ENCODE measurements at regions not wholly inside any gene's neighbourhood (a gene's known extent, or its start where the extent isn't known, plus 50 kb on each side); places are given as distances from the start of the nearest gene placed in this dataset.
"Not testable (repeated sequence)": the region's sequence is repeated elsewhere in the genome, so short reads cannot be mapped to it uniquely, and the experiment has no call there.

GRCh38 chr5:130955041-130955440, 210.0 kb downstream of the HINT1 start:
- no peaks in the 10 kb centered on the region for H3K9me3 ChIP-seq (ENCODE audit: control insufficient read depth, insufficient read depth, low read length)
- H3K4me1 ChIP-seq (ENCODE audit: insufficient read depth, low read length): no peaks in the 10 kb centered on the region
- H3K36me3 ChIP-seq (ENCODE audit: insufficient read depth, low read length): no peaks in the 10 kb centered on the region
- H3K9ac ChIP-seq (ENCODE audit: low read depth, low read length): no peak overlapping the region

- H3K4me1 ChIP-seq (ENCODE audit: insufficient read depth, low read length): no peaks in the 10 kb centered on the region
- H3K36me3 ChIP-seq (ENCODE audit: insufficient read depth, low read length): no peaks in the 10 kb centered on the region
- H3K9me3 ChIP-seq (ENCODE audit: control insufficient read depth, insufficient read depth, low read length): no peaks in the 10 kb centered on the region
- H3K9ac ChIP-seq (ENCODE audit: low read depth, low read length): no peak overlapping the region
Measured at GRCh38 chr5:130954336-130954735, 210.7 kb downstream of the HINT1 start.

- Histone ChIP-seq H3K4me1 (ENCODE audit: insufficient read depth, low read length) (peaks cover 6% of the 10 kb centered on the region), H3K9ac (ENCODE audit: low read depth, low read length) (no peak overlapping the region), H3K36me3 (ENCODE audit: insufficient read depth, low read length) (no peaks in the 10 kb centered on the region), H3K9me3 (ENCODE audit: control insufficient read depth, insufficient read depth, low read length) (no peaks in the 10 kb centered on the region)
Measured at GRCh38 chr5:130939059-130939458, 226.0 kb downstream of the HINT1 start.

GRCh38 chr5:130937046-130937445, 228.0 kb downstream of the HINT1 start:
- Histone ChIP-seq H3K4me1 (ENCODE audit: insufficient read depth, low read length) (peaks cover 6% of the 10 kb centered on the region), H3K9me3 (ENCODE audit: control insufficient read depth, insufficient read depth, low read length) (no peaks in the 10 kb centered on the region), H3K36me3 (ENCODE audit: insufficient read depth, low read length) (no peaks in the 10 kb centered on the region), H3K9ac (ENCODE audit: low read depth, low read length) (no peak overlapping the region)

- H3K9me3 ChIP-seq (ENCODE audit: control insufficient read depth, insufficient read depth, low read length): no peaks in the 10 kb centered on the region
- H3K36me3 ChIP-seq (ENCODE audit: insufficient read depth, low read length): no peaks in the 10 kb centered on the region
- no peak overlapping the region for H3K9ac ChIP-seq (ENCODE audit: low read depth, low read length)
- H3K4me1 ChIP-seq (ENCODE audit: insufficient read depth, low read length): no peaks in the 10 kb centered on the region
Measured at GRCh38 chr5:130923543-130924124, 241.4 kb downstream of the HINT1 start.

GRCh38 chr5:130912088-130912487, 253.0 kb downstream of the HINT1 start:
- H3K4me1 ChIP-seq (ENCODE audit: insufficient read depth, low read length): peaks cover 8% of the 10 kb centered on the region; the same call in 1 of the 2 replicates
- no peaks in the 10 kb centered on the region for H3K9me3 ChIP-seq (ENCODE audit: control insufficient read depth, insufficient read depth, low read length)
- no peak overlapping the region for H3K9ac ChIP-seq (ENCODE audit: low read depth, low read length)
- no peaks in the 10 kb centered on the region for H3K36me3 ChIP-seq (ENCODE audit: insufficient read depth, low read length)

- Histone ChIP-seq H3K9ac (ENCODE audit: low read depth, low read length) (no peak overlapping the region), H3K36me3 (ENCODE audit: insufficient read depth, low read length) (no peaks in the 10 kb centered on the region), H3K4me1 (ENCODE audit: insufficient read depth, low read length) (peaks cover 8% of the 10 kb centered on the region; the same call in 1 of the 2 replicates), H3K9me3 (ENCODE audit: control insufficient read depth, insufficient read depth, low read length) (no peaks in the 10 kb centered on the region)
Measured at GRCh38 chr5:130908186-130908585, 256.9 kb downstream of the HINT1 start.

- peak overlapping the region; percentile 63 for H3K9ac ChIP-seq (ENCODE audit: low read depth, low read length)
- H3K36me3 ChIP-seq (ENCODE audit: insufficient read depth, low read length); H3K9me3 ChIP-seq (ENCODE audit: control insufficient read depth, insufficient read depth, low read length); H3K4me1 ChIP-seq (ENCODE audit: insufficient read depth, low read length): not testable (repeated sequence)
Measured at GRCh38 chr5:130897537-130898195, 267.4 kb downstream of the HINT1 start.

- H3K9me3 ChIP-seq (ENCODE audit: control insufficient read depth, insufficient read depth, low read length); H3K4me1 ChIP-seq (ENCODE audit: insufficient read depth, low read length); H3K36me3 ChIP-seq (ENCODE audit: insufficient read depth, low read length): not testable (repeated sequence)
- H3K9ac ChIP-seq (ENCODE audit: low read depth, low read length): peak overlapping the region; percentile 63
Measured at GRCh38 chr5:130897181-130897536, 267.9 kb downstream of the HINT1 start.

- H3K4me1 ChIP-seq (ENCODE audit: insufficient read depth, low read length): no peaks in the 10 kb centered on the region
- peak overlapping the region; percentile 63; the same call in 1 of the 2 replicates for H3K9ac ChIP-seq (ENCODE audit: low read depth, low read length)
- no peaks in the 10 kb centered on the region for H3K36me3 ChIP-seq (ENCODE audit: insufficient read depth, low read length)
- H3K9me3 ChIP-seq (ENCODE audit: control insufficient read depth, insufficient read depth, low read length): no peaks in the 10 kb centered on the region
Measured at GRCh38 chr5:130896636-130897035, 268.4 kb downstream of the HINT1 start.

- no peaks in the 10 kb centered on the region for H3K9me3 ChIP-seq (ENCODE audit: control insufficient read depth, insufficient read depth, low read length)
Measured at GRCh38 chr5:130893006-130893405, 272.1 kb downstream of the HINT1 start.

GRCh38 chr5:130890610-130891009, 274.4 kb downstream of the HINT1 start:
- H3K36me3 ChIP-seq (ENCODE audit: insufficient read depth, low read length): no peaks in the 10 kb centered on the region
- no peaks in the 10 kb centered on the region; the same call in 1 of the 2 replicates for H3K4me1 ChIP-seq (ENCODE audit: insufficient read depth, low read length)
- H3K9me3 ChIP-seq (ENCODE audit: control insufficient read depth, insufficient read depth, low read length): no peaks in the 10 kb centered on the region
- no peak overlapping the region for H3K9ac ChIP-seq (ENCODE audit: low read depth, low read length)

More at GRCh38 chr5:130893006-130893405, 272.1 kb downstream of the HINT1 start:
- Histone ChIP-seq H3K9ac (ENCODE audit: low read depth, low read length) (no peak overlapping the region), H3K36me3 (ENCODE audit: insufficient read depth, low read length) (no peaks in the 10 kb centered on the region), H3K4me1 (ENCODE audit: insufficient read depth, low read length) (no peaks in the 10 kb centered on the region)

- Histone ChIP-seq H3K9me3 (ENCODE audit: control insufficient read depth, insufficient read depth, low read length) (no peaks in the 10 kb centered on the region), H3K9ac (ENCODE audit: low read depth, low read length) (no peak overlapping the region), H3K36me3 (ENCODE audit: insufficient read depth, low read length) (no peaks in the 10 kb centered on the region), H3K4me1 (ENCODE audit: insufficient read depth, low read length) (no peaks in the 10 kb centered on the region; the same call in 1 of the 2 replicates)
Measured at GRCh38 chr5:130885691-130886090, 279.4 kb downstream of the HINT1 start.

GRCh38 chr5:130885027-130885426, 280.0 kb downstream of the HINT1 start:
- no peaks in the 10 kb centered on the region for H3K9me3 ChIP-seq (ENCODE audit: control insufficient read depth, insufficient read depth, low read length)
- H3K36me3 ChIP-seq (ENCODE audit: insufficient read depth, low read length): no peaks in the 10 kb centered on the region
- H3K4me1 ChIP-seq (ENCODE audit: insufficient read depth, low read length): no peaks in the 10 kb centered on the region; the same call in 1 of the 2 replicates
- no peak overlapping the region for H3K9ac ChIP-seq (ENCODE audit: low read depth, low read length)

- H3K9ac ChIP-seq (ENCODE audit: low read depth, low read length): no peak overlapping the region
- H3K4me1 ChIP-seq (ENCODE audit: insufficient read depth, low read length): no peaks in the 10 kb centered on the region; the same call in 1 of the 2 replicates
- no peaks in the 10 kb centered on the region for H3K36me3 ChIP-seq (ENCODE audit: insufficient read depth, low read length)
- no peaks in the 10 kb centered on the region for H3K9me3 ChIP-seq (ENCODE audit: control insufficient read depth, insufficient read depth, low read length)
Measured at GRCh38 chr5:130884023-130884422, 281.0 kb downstream of the HINT1 start.

Data from ES-I3 (cell line).